ENCODE measurements at regions not wholly inside any gene's neighbourhood (a gene's known extent, or its start where the extent isn't known, plus 50 kb on each side); places are given as distances from the start of the nearest gene placed in this dataset.

- H3K4me1 Mint-ChIP-seq = no peaks in the 10 kb centered on the region
- no peak for DNase-seq
- H3K27ac Mint-ChIP-seq = no peak overlapping the region
- H3K9me3 Mint-ChIP-seq = no peaks in the 10 kb centered on the region
- H3K36me3 Mint-ChIP-seq = no peaks in the 10 kb centered on the region
- no peaks in the 10 kb centered on the region for H3K27me3 Mint-ChIP-seq
- H3K4me3 Mint-ChIP-seq = no peak overlapping the region
Observed at GRCh38 chr14:49366416-49366815, 219.8 kb downstream of the RPS29 start.

DNA sequence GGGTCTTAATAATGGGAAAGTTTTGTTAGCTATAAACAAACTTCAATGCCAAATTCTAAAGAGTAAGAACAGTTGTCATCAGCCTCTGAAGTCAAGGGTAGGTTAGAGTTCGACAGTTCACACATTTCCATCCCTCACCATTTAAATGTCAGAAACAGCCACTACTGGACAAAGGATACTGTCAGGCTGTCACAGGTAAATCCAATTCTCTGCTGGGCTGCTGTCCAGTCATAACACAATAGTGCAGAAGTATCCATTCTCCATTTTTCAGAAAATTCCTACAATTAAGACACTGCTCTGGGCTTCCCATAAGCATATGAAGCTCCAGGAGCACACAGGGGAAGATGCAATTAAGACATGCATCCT lies 221.4 kb downstream of the RPS29 start:
- no peaks in the 10 kb centered on the region for H3K4me1 Mint-ChIP-seq
- no peaks in the 10 kb centered on the region for H3K9me3 Mint-ChIP-seq
- H3K36me3 Mint-ChIP-seq = no peaks in the 10 kb centered on the region
- H3K27ac Mint-ChIP-seq = no peak overlapping the region
- no peaks in the 10 kb centered on the region for H3K27me3 Mint-ChIP-seq
- DNase-seq = no peak
- no peak overlapping the region for H3K4me3 Mint-ChIP-seq

- Mint-ChIP-seq H3K27ac (no peak overlapping the region), H3K4me1 (no peaks in the 10 kb centered on the region), H3K36me3 (no peaks in the 10 kb centered on the region), H3K27me3 (no peaks in the 10 kb centered on the region), H3K9me3 (peaks cover 4% of the 10 kb centered on the region), H3K4me3 (no peak overlapping the region)
- no peak for DNase-seq
Observed at GRCh38 chr14:49363821-49364751, 222.1 kb downstream of the RPS29 start.

- DNase-seq = no peak
- Mint-ChIP-seq H3K27ac (no peak overlapping the region), H3K4me3 (no peak overlapping the region), H3K4me1 (no peaks in the 10 kb centered on the region), H3K9me3 (peaks cover 6% of the 10 kb centered on the region), H3K36me3 (no peaks in the 10 kb centered on the region), H3K27me3 (no peaks in the 10 kb centered on the region)
Observed at GRCh38 chr14:49362916-49363315, 223.3 kb downstream of the RPS29 start.

DNA sequence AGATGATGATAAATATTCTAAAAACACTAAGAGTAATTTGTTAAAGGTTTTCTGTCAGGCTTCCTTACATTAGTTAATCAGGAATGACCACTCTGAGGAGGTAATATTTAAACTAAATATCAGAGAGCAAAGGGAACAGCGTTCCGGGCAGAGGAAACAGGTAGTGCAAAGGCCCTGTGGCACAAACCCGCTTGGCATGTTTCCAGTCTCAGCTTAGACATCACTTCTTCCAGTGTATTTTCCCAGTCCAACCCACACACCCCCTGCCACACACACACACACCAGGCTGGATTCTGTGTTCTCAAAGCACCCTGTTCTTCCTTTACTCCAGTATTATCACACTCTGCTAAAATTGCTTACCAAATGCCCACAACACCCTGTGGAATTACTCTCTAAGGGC lies 247.1 kb downstream of the RPS29 start:
- Mint-ChIP-seq H3K4me3 (no peak overlapping the region), H3K27me3 (peaks cover 15% of the 10 kb centered on the region), H3K4me1 (no peaks in the 10 kb centered on the region), H3K27ac (no peak overlapping the region), H3K36me3 (no peaks in the 10 kb centered on the region), H3K9me3 (no peaks in the 10 kb centered on the region)
- DNase-seq = no peak

DNA sequence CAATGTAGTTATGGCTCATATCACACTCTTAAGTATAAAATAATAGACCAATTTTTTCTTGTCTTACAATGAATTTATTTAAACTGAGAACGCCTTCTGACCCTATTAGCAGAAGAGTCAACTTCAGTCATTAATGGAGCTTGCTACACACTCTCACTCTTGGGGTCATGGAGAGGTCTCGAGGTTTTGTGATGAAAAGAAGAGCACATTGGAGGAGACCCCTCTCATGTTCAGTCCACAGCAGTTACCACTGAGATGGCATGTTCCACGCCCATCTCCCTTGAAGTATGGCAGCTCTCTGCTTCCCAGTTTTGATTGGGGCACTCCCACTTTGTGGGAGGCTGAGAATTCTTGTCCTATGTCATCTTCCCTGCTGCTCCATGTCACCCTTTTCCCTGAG lies 266.4 kb downstream of the RPS29 start:
- H3K9me3 Mint-ChIP-seq = no peaks in the 10 kb centered on the region
- no peak overlapping the region for H3K27ac Mint-ChIP-seq
- no peak for DNase-seq
- H3K4me3 Mint-ChIP-seq = no peak overlapping the region
- H3K36me3 Mint-ChIP-seq = no peaks in the 10 kb centered on the region
- peaks cover 21% of the 10 kb centered on the region for H3K27me3 Mint-ChIP-seq
- H3K4me1 Mint-ChIP-seq = no peaks in the 10 kb centered on the region

DNA sequence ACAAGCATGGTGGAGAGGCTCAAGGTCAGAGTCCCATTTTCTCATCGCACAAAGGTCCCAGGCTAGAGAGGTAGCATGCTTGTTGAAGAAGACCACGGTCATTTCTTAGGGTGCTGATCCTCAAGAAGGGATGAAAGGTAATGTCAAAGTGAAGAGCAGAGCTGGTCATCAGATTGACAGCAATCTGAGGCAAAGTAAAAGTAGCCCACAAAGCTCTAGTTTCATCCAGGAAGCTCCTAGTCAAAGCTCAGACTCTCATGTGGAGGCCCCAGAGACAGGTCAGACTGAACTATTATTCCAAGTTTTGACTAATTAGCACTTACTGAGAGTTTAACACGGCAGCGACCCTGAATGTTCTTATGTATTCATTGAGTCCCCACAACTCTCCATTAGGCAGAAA lies 270.6 kb downstream of the RPS29 start:
- peaks cover 12% of the 10 kb centered on the region for H3K27me3 Mint-ChIP-seq
- H3K4me3 Mint-ChIP-seq = no peak overlapping the region
- H3K36me3 Mint-ChIP-seq = no peaks in the 10 kb centered on the region

DNA sequence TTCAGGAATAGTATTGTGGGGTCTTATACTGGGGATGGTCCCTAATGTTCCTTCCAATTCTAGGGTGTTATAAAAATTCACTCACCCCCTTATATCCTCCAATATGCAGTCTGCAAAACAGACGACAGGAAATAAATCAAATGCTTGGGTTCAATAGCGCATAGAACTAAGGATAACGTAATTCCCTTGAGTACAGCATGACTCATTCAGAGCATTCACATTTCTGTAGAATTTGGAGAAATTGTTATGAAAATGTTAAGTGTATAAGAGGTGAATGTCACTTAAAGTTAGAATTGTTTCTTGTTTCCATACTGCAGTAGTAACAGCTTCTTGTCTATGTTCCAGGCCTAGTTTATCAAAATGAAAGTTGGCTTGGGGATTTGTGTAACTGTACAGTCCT lies 271.4 kb downstream of the RPS29 start:
- no peak for DNase-seq
- Mint-ChIP-seq H3K27ac (no peak overlapping the region), H3K36me3 (no peaks in the 10 kb centered on the region), H3K4me3 (no peak overlapping the region), H3K27me3 (peaks cover 6% of the 10 kb centered on the region), H3K9me3 (no peaks in the 10 kb centered on the region), H3K4me1 (no peaks in the 10 kb centered on the region)

More for the DNA sequence above, 270.6 kb downstream of the RPS29 start:
- Mint-ChIP-seq H3K9me3 (no peaks in the 10 kb centered on the region), H3K4me1 (no peaks in the 10 kb centered on the region), H3K27ac (no peak overlapping the region)
- no peak for DNase-seq

GRCh38 chr14:49313108-49313507 lies 273.1 kb downstream of the RPS29 start:
- DNase-seq = no peak
- H3K4me1 Mint-ChIP-seq = no peaks in the 10 kb centered on the region
- no peaks in the 10 kb centered on the region for H3K9me3 Mint-ChIP-seq
- H3K36me3 Mint-ChIP-seq = no peaks in the 10 kb centered on the region
- H3K4me3 Mint-ChIP-seq = no peak overlapping the region
- no peak overlapping the region for H3K27ac Mint-ChIP-seq
- H3K27me3 Mint-ChIP-seq = peaks cover 6% of the 10 kb centered on the region

DNA sequence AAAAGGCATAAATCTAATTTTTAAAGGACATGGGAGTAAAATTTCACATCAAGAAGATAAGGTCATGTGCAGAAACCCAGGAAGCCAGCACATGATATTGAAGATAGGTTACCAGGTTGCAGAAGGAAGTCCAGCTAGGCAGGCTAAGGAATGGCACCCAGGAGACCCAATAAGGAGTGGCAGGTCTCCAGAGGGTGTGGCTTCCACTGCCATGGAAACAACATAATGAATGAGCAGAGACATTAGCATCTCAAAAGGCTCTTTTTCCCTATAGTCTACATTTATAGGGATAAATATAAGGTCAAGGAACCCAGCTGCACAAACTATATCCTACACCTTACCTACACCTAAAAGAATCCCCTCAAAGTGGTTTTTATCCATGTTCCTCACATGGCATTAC lies 275.9 kb downstream of the RPS29 start:
- DNase-seq = no peak
- H3K27ac Mint-ChIP-seq = no peak overlapping the region
- H3K4me1 Mint-ChIP-seq = no peaks in the 10 kb centered on the region
- H3K36me3 Mint-ChIP-seq = no peaks in the 10 kb centered on the region
- peaks cover 4% of the 10 kb centered on the region for H3K27me3 Mint-ChIP-seq
- no peak overlapping the region for H3K4me3 Mint-ChIP-seq
- H3K9me3 Mint-ChIP-seq = no peaks in the 10 kb centered on the region

GRCh38 chr14:49306152-49306751 lies 279.9 kb downstream of the RPS29 start:
- peaks cover 4% of the 10 kb centered on the region for H3K27me3 Mint-ChIP-seq
- no peaks in the 10 kb centered on the region for H3K36me3 Mint-ChIP-seq
- H3K4me3 Mint-ChIP-seq = no peak overlapping the region
- no peak overlapping the region for H3K27ac Mint-ChIP-seq
- H3K9me3 Mint-ChIP-seq = no peaks in the 10 kb centered on the region
- H3K4me1 Mint-ChIP-seq = no peaks in the 10 kb centered on the region
- no peak for DNase-seq

DNA sequence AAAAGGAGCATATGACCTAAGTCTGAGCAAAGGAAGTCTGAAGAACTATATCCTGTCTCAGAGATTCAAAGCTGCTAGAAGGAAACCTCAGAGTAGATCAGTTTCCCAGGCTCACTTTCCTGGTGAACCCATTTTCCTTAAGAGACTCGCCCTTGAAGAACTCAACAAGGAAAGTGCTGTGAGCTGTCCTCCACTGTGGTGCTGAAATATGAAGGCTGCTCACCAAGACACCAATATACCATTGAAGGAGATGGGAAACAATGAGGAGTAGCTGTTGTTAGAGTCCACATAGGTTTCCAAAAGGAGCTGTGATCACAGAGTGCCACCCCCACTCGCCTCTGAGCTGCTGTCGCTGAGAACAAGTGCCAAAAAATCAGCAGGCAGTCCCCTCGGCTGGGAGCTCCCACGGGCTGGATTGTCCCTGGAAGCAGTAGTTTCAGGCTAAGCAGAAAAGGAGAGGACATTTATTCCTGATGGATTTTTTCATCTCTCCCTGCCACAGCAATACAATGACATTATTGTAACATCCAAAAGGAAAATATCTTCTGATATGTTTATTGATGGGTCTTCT lies 282.1 kb downstream of the RPS29 start:
- no peaks in the 10 kb centered on the region for H3K4me1 Mint-ChIP-seq
- no peak for DNase-seq
- H3K27me3 Mint-ChIP-seq = peaks cover 4% of the 10 kb centered on the region
- H3K36me3 Mint-ChIP-seq = no peaks in the 10 kb centered on the region
- H3K27ac Mint-ChIP-seq = no peak overlapping the region
- no peak overlapping the region for H3K4me3 Mint-ChIP-seq
- H3K9me3 Mint-ChIP-seq = peaks cover 3% of the 10 kb centered on the region

DNA sequence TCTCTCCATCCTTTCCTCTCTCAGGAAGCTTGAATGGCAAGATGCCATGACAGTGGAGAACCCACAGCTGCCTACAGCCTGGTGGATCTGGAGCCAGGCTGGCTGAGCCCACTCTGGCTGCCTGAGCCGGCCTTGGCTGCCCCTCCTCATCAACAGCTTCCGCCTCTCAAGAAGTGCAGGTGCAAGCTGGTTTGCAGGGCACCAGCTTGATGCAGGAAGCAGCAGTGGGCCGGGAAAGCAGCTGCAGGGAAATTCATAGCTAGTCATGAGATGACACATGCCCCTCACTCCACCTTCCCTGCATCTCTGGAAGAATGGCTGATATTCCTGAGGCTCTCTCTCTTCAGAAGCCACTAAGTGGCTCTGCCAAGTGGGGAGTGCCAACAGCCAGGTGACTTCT lies 289.1 kb downstream of the RPS29 start:
- Mint-ChIP-seq H3K27ac (no peak overlapping the region), H3K36me3 (no peaks in the 10 kb centered on the region), H3K9me3 (peaks cover 3% of the 10 kb centered on the region), H3K27me3 (peaks cover 4% of the 10 kb centered on the region), H3K4me1 (no peaks in the 10 kb centered on the region), H3K4me3 (no peak overlapping the region)
- DNase-seq = no peak

- Mint-ChIP-seq H3K4me1 (no peaks in the 10 kb centered on the region), H3K4me3 (no peak overlapping the region), H3K27ac (no peak overlapping the region), H3K9me3 (no peaks in the 10 kb centered on the region), H3K36me3 (no peaks in the 10 kb centered on the region), H3K27me3 (peaks cover 4% of the 10 kb centered on the region)
- DNase-seq = no peak
Observed at GRCh38 chr14:49294621-49295148, 291.5 kb downstream of the RPS29 start.

- Mint-ChIP-seq H3K27ac (no peak overlapping the region), H3K27me3 (peaks cover 7% of the 10 kb centered on the region), H3K9me3 (no peaks in the 10 kb centered on the region), H3K36me3 (no peaks in the 10 kb centered on the region), H3K4me3 (no peak overlapping the region), H3K4me1 (no peaks in the 10 kb centered on the region)
- DNase-seq = no peak
Observed at GRCh38 chr14:49287004-49287403, 299.2 kb downstream of the RPS29 start.

Measured in activated naive CD8-positive, alpha-beta T cell treated with anti-CD3 and anti-CD28 coated beads for 36 hours (primary cell).